HL-60 (cell line): ENCODE measurements at regions not wholly inside any gene's neighbourhood (a gene's known extent, or its start where the extent isn't known, plus 50 kb on each side); places are given as distances from the start of the nearest gene placed in this dataset.

Source experiments
- DNase-seq, 2 experiments: peaks; one replicate each; pipeline ENCODE4 v3.0.0-alpha.2; 2010 to 2020; ENCODE audit warnings: low read depth in 1 of 2, low spot score in 1 of 2
- H3K27ac ChIP-seq: fragments of 250-450 bp; sonication (Bioruptor Pico); replicated peaks from 2 replicates; pipeline ENCODE4 v1.5.1; 2020; ENCODE audit warnings: mild to moderate bottlenecking, moderate library complexity
- H3K27me3 ChIP-seq: fragments of 250-450 bp; sonication (Bioruptor Pico); 2 replicates; pipeline ENCODE4 v1.5.1; 2021; ENCODE audit warnings: mild to moderate bottlenecking, moderate library complexity; ENCODE audit not compliant: insufficient read depth, poor library complexity, severe bottlenecking
- H3K4me3 ChIP-seq: replicated peaks from 2 replicates; pipeline ENCODE4 v1.5.1; 2011; ENCODE audit warnings: mild to moderate bottlenecking, control low read depth, low read length; ENCODE audit not compliant: insufficient read depth
- CTCF ChIP-seq: IDR thresholded peaks from one replicate; pipeline ENCODE4 v1.5.1; 2011; ENCODE audit warnings: low read length, control low read depth, inconsistent platforms; ENCODE audit not compliant: insufficient read depth
- GABPA ChIP-seq: IDR thresholded peaks from 2 replicates; pipeline ENCODE4 v1.6.1; 2012; ENCODE audit warnings: low read depth
- POLR2AphosphoS5 ChIP-seq: IDR thresholded peaks from 2 replicates; pipeline ENCODE4 v1.6.1; 2012; ENCODE audit warnings: low read depth
- REST ChIP-seq: IDR thresholded peaks from 2 replicates; pipeline ENCODE4 v1.6.1; 2012; ENCODE audit warnings: low read depth; ENCODE audit not compliant: insufficient replicate concordance
- SPI1 ChIP-seq: IDR thresholded peaks from 2 replicates; pipeline ENCODE4 v1.6.1; 2012; ENCODE audit warnings: low read depth, mild to moderate bottlenecking, borderline replicate concordance

DNA sequence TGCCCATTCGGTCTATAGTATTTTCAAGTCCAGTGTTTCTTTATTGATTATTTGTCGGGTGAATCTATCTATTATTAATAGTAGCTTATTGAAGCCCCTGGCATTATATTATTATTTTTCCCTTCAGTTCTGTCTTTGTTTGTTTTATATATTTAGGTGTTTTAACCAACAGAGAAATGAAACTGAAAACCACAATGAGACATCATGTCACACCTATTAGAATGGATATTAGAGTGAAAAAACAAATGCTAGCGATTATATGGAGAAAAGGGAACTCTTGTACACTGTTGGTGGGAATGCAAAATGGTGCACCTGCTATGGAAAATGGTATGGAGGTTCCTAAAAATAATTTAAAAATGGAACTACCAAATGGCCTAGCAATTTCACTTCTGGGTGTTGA, 272.5 kb downstream of the ADAM29 start:
- TF ChIP-seq CTCF (no peak), SPI1 (no peak), POLR2AphosphoS5 (no peak), GABPA (no peak), REST (no peak)

DNA sequence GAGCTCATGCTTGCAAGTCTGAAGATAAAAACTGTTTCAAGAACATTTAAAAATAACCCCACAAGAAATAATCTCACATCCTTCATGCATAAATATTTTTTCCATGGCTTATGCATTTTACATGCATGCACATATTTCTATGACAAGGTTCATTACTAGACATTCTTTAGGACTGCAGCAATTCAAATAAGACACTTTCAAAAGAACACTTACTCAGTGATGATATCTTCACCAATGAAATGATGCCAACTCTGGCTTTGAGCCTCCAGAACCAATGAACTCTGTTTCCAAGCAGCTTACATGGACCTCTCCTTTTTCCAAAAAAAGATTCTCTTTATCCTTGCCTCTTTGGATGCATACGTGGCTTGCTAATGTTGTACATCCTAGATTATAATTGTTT, 279.9 kb downstream of the ADAM29 start:
- no peak overlapping the region for H3K27ac ChIP-seq
- no peaks in the 10 kb centered on the region for H3K27me3 ChIP-seq
- no peak for DNase-seq
- no peak overlapping the region for H3K4me3 ChIP-seq
- no peak for TF ChIP-seq POLR2AphosphoS5
- TF ChIP-seq CTCF, result no peak
- TF ChIP-seq GABPA, result no peak
- TF ChIP-seq SPI1, result no peak
- TF ChIP-seq REST, result no peak

More for the DNA sequence above, 272.5 kb downstream of the ADAM29 start:
- no peak overlapping the region for H3K4me3 ChIP-seq
- DNase-seq, result no peak
- H3K27me3 ChIP-seq, result no peaks in the 10 kb centered on the region
- H3K27ac ChIP-seq, result no peak overlapping the region

DNA sequence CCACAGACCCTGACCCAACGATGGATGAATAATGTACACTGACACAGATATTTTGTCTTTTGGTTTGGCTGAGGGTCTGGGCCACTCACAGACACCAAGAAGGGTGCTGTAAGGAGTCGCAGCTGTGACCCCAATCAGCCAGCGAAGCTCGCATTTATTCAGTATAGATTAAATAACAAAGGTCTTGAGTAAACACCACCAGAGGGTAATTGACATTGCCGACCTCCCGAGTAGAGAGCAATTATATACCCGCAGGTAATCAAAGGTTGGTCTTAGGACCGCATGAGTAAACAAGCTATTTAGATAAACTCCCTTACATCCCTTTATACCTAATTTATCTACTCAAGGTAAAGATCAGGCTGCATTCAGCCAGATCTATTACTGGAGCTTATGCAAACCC, 297.1 kb downstream of the ADAM29 start:
- Histone ChIP-seq H3K27me3 (no peaks in the 10 kb centered on the region), H3K4me3 (no peak overlapping the region), H3K27ac (no peak overlapping the region)
- DNase-seq, result no peak
- no peak for TF ChIP-seq CTCF
- TF ChIP-seq REST, result no peak
- TF ChIP-seq GABPA, result no peak
- TF ChIP-seq SPI1, result no peak
- no peak for TF ChIP-seq POLR2AphosphoS5
